ENCODE measurements at regions not wholly inside any gene's neighbourhood (a gene's known extent, or its start where the extent isn't known, plus 50 kb on each side); places are given as distances from the start of the nearest gene placed in this dataset.

- WGBS (ENCODE audit: insufficient coverage), result no CpG with 5 or more reads among the region's 1 CpG
- no peaks in the 10 kb centered on the region for H4K20me1 ChIP-seq (ENCODE audit: insufficient read depth, low read length)
- H3K27ac ChIP-seq (ENCODE audit: low read depth in 1 of 2, low read length in 2 of 2), result no peak overlapping the region
- peaks cover 0 to 3% (median 0%) of the 10 kb centered on the region in 7 donors for H3K9me3 Mint-ChIP-seq
- H3K36me3 Mint-ChIP-seq, result no peaks in the 10 kb centered on the region
- H3K4me2 ChIP-seq (replicated peaks; ENCODE audit: extremely low read depth, low read length, poor library complexity, severe bottlenecking), result no peak overlapping the region
- no peak overlapping the region for H3K4me3 ChIP-seq (replicated peaks in 1 of 3; ENCODE audit: low read depth in 2 of 3, low read length in 3 of 3)
- H3K79me2 ChIP-seq (ENCODE audit: insufficient read depth, low read length), result no peaks in the 10 kb centered on the region
- intact Hi-C loops (cut with micrococcal nuclease), result no loop called here
- no peaks in the 10 kb centered on the region for H3K4me1 Mint-ChIP-seq
- no peaks in the 10 kb centered on the region for H3K4me1 ChIP-seq (ENCODE audit: control insufficient read depth in 1 of 2, insufficient read depth in 2 of 2, low read length in 2 of 2)
- H3K4me3 Mint-ChIP-seq, result no peak overlapping the region
- no peak overlapping the region for H3K27ac Mint-ChIP-seq
- H2AFZ ChIP-seq (ENCODE audit: insufficient read depth, low read depth, low read length, poor library complexity, severe bottlenecking), result no peak overlapping the region
- no peaks in the 10 kb centered on the region for H3K9me3 ChIP-seq (replicated peaks in 1 of 2; ENCODE audit: control insufficient read depth in 1 of 2, insufficient read depth in 1 of 2, low read length in 2 of 2)
- no peaks in the 10 kb centered on the region for H3K27me3 ChIP-seq (ENCODE audit: control insufficient read depth in 2 of 2, insufficient read depth in 2 of 2, low read length in 2 of 2)
- H3K36me3 ChIP-seq (replicated peaks in 1 of 2; ENCODE audit: control insufficient read depth in 1 of 2, insufficient read depth in 2 of 2, low read length in 2 of 2), result no peaks in the 10 kb centered on the region
- DNase-seq, result no peak
- no peak overlapping the region for H3K9ac ChIP-seq (ENCODE audit: insufficient read depth, low read length, poor library complexity, severe bottlenecking)
- no peak for TF ChIP-seq CTCF (IDR thresholded peaks at IDR 0.05)
- H3K27me3 Mint-ChIP-seq (ENCODE audit: low read depth in 3 of 3), result no peaks in the 10 kb centered on the region
Observed at GRCh38 chrX:25288676-25289075, 272.9 kb upstream of the ARX start.

GRCh38 chrX:25287521-25287920 is 271.8 kb upstream of the ARX start:
- no peak for TF ChIP-seq CTCF (IDR thresholded peaks at IDR 0.05)
- no peaks in the 10 kb centered on the region for H3K27me3 Mint-ChIP-seq (ENCODE audit: low read depth in 3 of 3)

More at GRCh38 chrX:25287521-25287920, 271.8 kb upstream of the ARX start:
- Histone ChIP-seq H3K9ac (ENCODE audit: insufficient read depth, low read length, poor library complexity, severe bottlenecking) (no peak overlapping the region), H3K4me1 (ENCODE audit: control insufficient read depth in 1 of 2, insufficient read depth in 2 of 2, low read length in 2 of 2) (no peaks in the 10 kb centered on the region), H2AFZ (ENCODE audit: insufficient read depth, low read depth, low read length, poor library complexity, severe bottlenecking) (no peak overlapping the region), H3K27ac (ENCODE audit: low read depth in 1 of 2, low read length in 2 of 2) (no peak overlapping the region), H4K20me1 (ENCODE audit: insufficient read depth, low read length) (no peaks in the 10 kb centered on the region), H3K27me3 (ENCODE audit: control insufficient read depth in 2 of 2, insufficient read depth in 2 of 2, low read length in 2 of 2) (no peaks in the 10 kb centered on the region), H3K79me2 (ENCODE audit: insufficient read depth, low read length) (no peaks in the 10 kb centered on the region), H3K4me2 (replicated peaks; ENCODE audit: extremely low read depth, low read length, poor library complexity, severe bottlenecking) (no peak overlapping the region), H3K4me3 (replicated peaks in 1 of 3; ENCODE audit: low read depth in 2 of 3, low read length in 3 of 3) (no peak overlapping the region), H3K9me3 (replicated peaks in 1 of 2; ENCODE audit: control insufficient read depth in 1 of 2, insufficient read depth in 1 of 2, low read length in 2 of 2) (no peaks in the 10 kb centered on the region), H3K36me3 (replicated peaks in 1 of 2; ENCODE audit: control insufficient read depth in 1 of 2, insufficient read depth in 2 of 2, low read length in 2 of 2) (no peaks in the 10 kb centered on the region)
- Mint-ChIP-seq H3K27ac (no peak overlapping the region), H3K4me3 (no peak overlapping the region), H3K36me3 (no peaks in the 10 kb centered on the region), H3K4me1 (no peaks in the 10 kb centered on the region), H3K9me3 (peaks cover 0 to 3% (median 0%) of the 10 kb centered on the region in 7 donors)
- intact Hi-C loops (cut with micrococcal nuclease), result no loop called here
- no peak for DNase-seq
- WGBS (ENCODE audit: insufficient coverage), result no CpG with 5 or more reads among the region's 1 CpG

All from CD14-positive monocyte (primary cell).